ENCODE measurements at regions not wholly inside any gene's neighbourhood (a gene's known extent, or its start where the extent isn't known, plus 50 kb on each side); places are given as distances from the start of the nearest gene placed in this dataset.

DNA sequence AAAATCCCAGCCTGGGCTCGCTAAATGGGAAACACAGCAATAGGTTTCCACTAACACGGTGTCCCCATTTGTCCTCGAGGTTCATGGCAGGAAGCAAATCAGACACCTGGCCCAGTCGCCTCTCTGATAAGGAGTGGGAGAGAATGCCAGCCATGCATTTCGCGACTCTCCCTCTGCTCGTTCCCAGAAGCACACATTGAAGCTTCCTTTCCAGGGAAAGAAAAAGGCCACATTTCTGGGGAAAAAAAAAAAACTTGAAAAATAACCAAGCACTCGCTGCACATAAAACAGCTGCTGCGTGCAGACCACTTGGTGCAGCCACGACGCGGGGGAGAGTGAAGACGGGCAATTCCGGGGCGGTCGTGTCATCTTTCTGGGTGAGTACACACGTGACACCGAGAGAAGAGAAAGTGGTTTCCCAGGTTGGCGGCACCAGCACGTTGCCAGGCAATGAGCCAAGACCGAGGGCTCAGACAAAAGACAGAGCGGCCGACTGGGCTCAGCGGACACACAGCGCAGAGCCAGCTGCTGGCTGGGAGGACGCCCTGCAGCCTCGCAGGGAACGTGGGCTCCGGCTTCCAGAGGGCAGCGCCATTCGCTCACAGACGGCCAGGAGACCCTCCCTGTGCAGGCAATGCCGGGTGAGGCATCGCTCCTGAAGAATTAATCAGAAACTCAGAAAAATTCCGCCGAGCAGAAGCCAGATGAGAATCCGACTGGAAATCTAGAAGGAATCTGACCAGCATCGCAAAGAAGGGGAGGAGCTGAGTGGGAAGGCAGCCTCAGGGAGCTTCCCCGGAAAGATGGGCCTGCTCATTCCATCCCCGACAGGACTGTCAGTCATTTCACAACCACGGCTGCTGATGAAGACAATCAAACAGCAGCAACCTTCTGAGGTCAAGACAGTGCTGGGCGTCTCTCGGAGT is 83.2 kb upstream of the IRS2 start:
- in situ Hi-C loops (cut with MboI; ENCODE audit: low pct_unique_long_range_greater_than_20kb, low sequenced_read_pairs, unreplicated experiment) = no loop called here
- TF ChIP-seq, protein P1, sequence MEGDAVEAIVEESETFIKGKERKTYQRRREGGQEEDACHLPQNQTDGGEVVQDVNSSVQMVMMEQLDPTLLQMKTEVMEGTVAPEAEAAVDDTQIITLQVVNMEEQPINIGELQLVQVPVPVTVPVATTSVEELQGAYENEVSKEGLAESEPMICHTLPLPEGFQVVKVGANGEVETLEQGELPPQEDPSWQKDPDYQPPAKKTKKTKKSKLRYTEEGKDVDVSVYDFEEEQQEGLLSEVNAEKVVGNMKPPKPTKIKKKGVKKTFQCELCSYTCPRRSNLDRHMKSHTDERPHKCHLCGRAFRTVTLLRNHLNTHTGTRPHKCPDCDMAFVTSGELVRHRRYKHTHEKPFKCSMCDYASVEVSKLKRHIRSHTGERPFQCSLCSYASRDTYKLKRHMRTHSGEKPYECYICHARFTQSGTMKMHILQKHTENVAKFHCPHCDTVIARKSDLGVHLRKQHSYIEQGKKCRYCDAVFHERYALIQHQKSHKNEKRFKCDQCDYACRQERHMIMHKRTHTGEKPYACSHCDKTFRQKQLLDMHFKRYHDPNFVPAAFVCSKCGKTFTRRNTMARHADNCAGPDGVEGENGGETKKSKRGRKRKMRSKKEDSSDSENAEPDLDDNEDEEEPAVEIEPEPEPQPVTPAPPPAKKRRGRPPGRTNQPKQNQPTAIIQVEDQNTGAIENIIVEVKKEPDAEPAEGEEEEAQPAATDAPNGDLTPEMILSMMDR (IDR thresholded peaks at IDR 0.05; ENCODE audit: extremely low read depth, insufficient read depth, missing control alignments) = no peak
- DNase-seq (ENCODE audit: low spot score) = no peak

DNA sequence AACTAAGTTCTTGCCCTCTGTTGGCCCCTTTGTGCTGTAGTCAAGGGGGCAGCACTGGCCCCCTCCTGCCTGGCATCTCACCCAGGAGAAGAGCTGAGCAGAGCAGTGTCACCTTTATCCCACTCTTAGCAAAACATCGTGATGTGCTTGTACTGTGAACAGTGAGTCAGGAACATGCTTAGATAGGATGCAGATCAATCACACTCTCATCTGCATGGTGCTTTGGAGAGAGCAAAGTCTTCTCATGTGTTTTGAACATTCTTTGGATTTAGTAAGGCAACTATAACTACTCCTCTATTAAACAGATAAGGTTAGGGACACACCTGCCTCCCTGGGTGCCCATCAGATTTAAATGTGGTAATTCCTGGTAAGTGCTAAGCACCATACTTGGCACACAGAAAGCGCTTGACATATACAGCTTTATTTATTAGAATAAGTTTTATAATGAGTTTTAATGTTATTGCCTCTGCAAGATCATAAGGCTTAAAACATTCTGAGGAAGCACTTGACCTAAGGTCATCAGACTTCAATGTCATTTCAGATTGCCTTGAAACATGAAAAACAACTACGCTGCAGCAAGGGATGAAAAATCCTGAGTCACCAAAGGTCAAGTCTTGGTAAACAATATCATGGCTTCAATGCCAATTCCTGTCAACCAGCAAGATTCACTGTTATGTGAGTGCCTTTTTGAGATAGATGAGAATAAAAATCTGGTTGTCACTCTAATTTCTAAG is 82.4 kb upstream of the IRS2 start:
- DNase-seq (ENCODE audit: low spot score) = no peak
- TF ChIP-seq, protein P1 (IDR thresholded peaks at IDR 0.05; ENCODE audit: extremely low read depth, insufficient read depth, missing control alignments) = no peak
- in situ Hi-C loops (cut with MboI; ENCODE audit: low pct_unique_long_range_greater_than_20kb, low sequenced_read_pairs, unreplicated experiment) = no loop called here

GRCh38 chr13:109867766-109868165 is 81.4 kb upstream of the IRS2 start:
- DNase-seq (ENCODE audit: low spot score) = no peak
- TF ChIP-seq, protein P1 (IDR thresholded peaks at IDR 0.05; ENCODE audit: extremely low read depth, insufficient read depth, missing control alignments) = no peak
- in situ Hi-C loops (cut with MboI; ENCODE audit: low pct_unique_long_range_greater_than_20kb, low sequenced_read_pairs, unreplicated experiment) = no loop called here

DNA sequence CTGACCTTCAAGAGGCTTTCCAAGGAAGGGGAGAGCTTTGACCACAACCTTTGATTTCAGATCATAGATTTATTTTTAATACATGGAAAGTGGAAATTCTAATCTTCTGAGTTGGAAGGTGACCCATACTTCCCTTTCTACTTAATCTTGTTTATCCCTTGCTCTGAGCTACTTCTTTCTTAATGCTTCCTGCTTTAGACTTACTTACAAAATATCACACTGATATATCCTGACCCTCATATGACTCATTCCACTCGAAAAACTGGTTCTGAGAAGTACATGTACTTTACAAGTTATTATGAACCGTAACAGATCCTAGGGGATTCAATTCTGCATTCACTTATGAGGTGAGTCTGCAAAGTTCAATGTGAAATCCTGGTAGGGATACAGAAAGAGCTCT is 76.2 kb upstream of the IRS2 start:
- no peak for DNase-seq (ENCODE audit: low spot score)

GRCh38 chr13:109859898-109860297 is 73.5 kb upstream of the IRS2 start:
- TF ChIP-seq, protein P1 (IDR thresholded peaks at IDR 0.05; ENCODE audit: extremely low read depth, insufficient read depth, missing control alignments) = no peak
- in situ Hi-C loops (cut with MboI; ENCODE audit: low pct_unique_long_range_greater_than_20kb, low sequenced_read_pairs, unreplicated experiment) = no loop called here
- DNase-seq (ENCODE audit: low spot score) = no peak

More for the DNA sequence above, 76.2 kb upstream of the IRS2 start:
- in situ Hi-C loops (cut with MboI; ENCODE audit: low pct_unique_long_range_greater_than_20kb, low sequenced_read_pairs, unreplicated experiment) = no loop called here
- TF ChIP-seq, protein P1 (IDR thresholded peaks at IDR 0.05; ENCODE audit: extremely low read depth, insufficient read depth, missing control alignments) = no peak

GRCh38 chr13:109859216-109859835 is 72.9 kb upstream of the IRS2 start:
- in situ Hi-C loops (cut with MboI; ENCODE audit: low pct_unique_long_range_greater_than_20kb, low sequenced_read_pairs, unreplicated experiment) = no loop called here
- DNase-seq (ENCODE audit: low spot score) = no peak
- TF ChIP-seq, protein P1 (IDR thresholded peaks at IDR 0.05; ENCODE audit: extremely low read depth, insufficient read depth, missing control alignments) = no peak

Measured in GM13977 (cell line).